Panc1 (cell line): ENCODE measurements at regions not wholly inside any gene's neighbourhood (a gene's known extent, or its start where the extent isn't known, plus 50 kb on each side); places are given as distances from the start of the nearest gene placed in this dataset.

Experiments
- ATAC-seq: fragments of 200-7000 bp; cut with Tn5 transposase; 2 replicates; pipeline ENCODE4 v1.9.1; 2020; ENCODE audit warnings: mild to moderate bottlenecking, moderate library complexity
- BruUV-seq: library from RNA; stranded (reverse); fragments of 400-500 nt; replicated peaks from 2 replicates; lab custom pipeline; 2021; lab: Mats Ljungman, UMichigan
- CTCF ChIA-PET: fragments of 300-600 bp; sonication (Branson Sonifier 250); formaldehyde crosslinking; loops from one replicate; lab custom pipeline; 2022; ENCODE audit warnings: antibody characterized with exemption; lab: Charles Lee
- POLR2A ChIA-PET: fragments of 300-600 bp; sonication (Branson Sonifier 250); formaldehyde crosslinking; loops from one replicate; lab custom pipeline; 2022; ENCODE audit warnings: antibody characterized with exemption; lab: Charles Lee
- DNase-seq: peaks from one replicate; pipeline ENCODE4 v3.0.0-alpha.2; 2010; ENCODE audit warnings: low read depth, low spot score
- H3K27ac ChIP-seq: 2 replicates; pipeline ENCODE4 v1.5.1; 2011; ENCODE audit warnings: mild to moderate bottlenecking, low read length, inconsistent platforms
- H3K27me3 ChIP-seq: fragments of 200-500 bp; sonication (Bioruptor generic); 2 replicates; pipeline ENCODE4 v1.6.0; 2014; ENCODE audit warnings: low read length, inconsistent platforms; ENCODE audit not compliant: control insufficient read depth, insufficient read depth
- H3K36me3 ChIP-seq: fragments of 200-500 bp; sonication (Bioruptor generic); 2 replicates; pipeline ENCODE4 v1.5.1; 2014; ENCODE audit warnings: inconsistent platforms, mild to moderate bottlenecking, low read length, moderate library complexity; ENCODE audit not compliant: control insufficient read depth, insufficient read depth
- H3K4me1 ChIP-seq: 2 replicates; pipeline ENCODE4 v1.5.1; 2011; ENCODE audit warnings: inconsistent platforms, mild to moderate bottlenecking, low read length, moderate library complexity; ENCODE audit not compliant: control insufficient read depth, insufficient read depth
- H3K4me3 ChIP-seq, 2 experiments: 2 replicates each; pipeline ENCODE4 v1.5.1; 2011 to 2012; ENCODE audit warnings: low read depth in 2 of 2, low read length in 2 of 2, mild to moderate bottlenecking in 2 of 2, inconsistent platforms in 1 of 2, moderate library complexity in 1 of 2
- H3K9me3 ChIP-seq: fragments of 200-500 bp; sonication (Bioruptor generic); 2 replicates; pipeline ENCODE4 v1.5.1; 2014; ENCODE audit warnings: low read depth, mild to moderate bottlenecking, inconsistent platforms, low read length, moderate library complexity; ENCODE audit not compliant: control insufficient read depth, insufficient read depth
- CTCF ChIP-seq: fragments of 450-650 bp; IDR thresholded peaks from 2 replicates; pipeline ENCODE4 v1.5.1; 2017; ENCODE audit warnings: mild to moderate bottlenecking
- POLR2AphosphoS5 ChIP-seq: IDR thresholded peaks from 2 replicates; pipeline ENCODE4 v1.6.1; 2012; ENCODE audit warnings: mild to moderate bottlenecking, low read depth, low read length, moderate library complexity
- REST ChIP-seq, 2 experiments: IDR thresholded peaks; 2 replicates each; pipeline ENCODE4 v1.6.1; 2011 to 2012; ENCODE audit warnings: low read depth in 2 of 2, control low read depth in 1 of 2, low read length in 1 of 2, mild to moderate bottlenecking in 1 of 2, moderate library complexity in 1 of 2; ENCODE audit not compliant: insufficient read depth in 1 of 2
- SIN3A ChIP-seq: IDR thresholded peaks from 2 replicates; pipeline ENCODE4 v1.6.1; 2012; ENCODE audit warnings: low read depth, mild to moderate bottlenecking, low read length, moderate library complexity, borderline replicate concordance; ENCODE audit not compliant: insufficient read depth
- TCF7L2 ChIP-seq: IDR thresholded peaks from 2 replicates; pipeline ENCODE4 v1.6.1; 2011; ENCODE audit warnings: mild to moderate bottlenecking, low read depth, low read length, inconsistent platforms
- in situ Hi-C: cut with HindIII; loops from 2 replicates; pipeline ENCODE4 v1.10.0; 2016; ENCODE audit warnings: low sequenced_read_pairs, low pct_unique_long_range_greater_than_20kb
- intact Hi-C: fragments of 100-400 bp; cut with micrococcal nuclease; formaldehyde crosslinking; loops from one replicate; pipeline ENCODE4 v1.10.0; 2022; ENCODE audit not compliant: unreplicated experiment

GRCh38 chr2:33913071-33913616 is 314.0 kb upstream of the FAM98A start:
- intact Hi-C loops = no loop called here
- CTCF ChIA-PET = no interaction called here

GRCh38 chr2:33911327-33911726 is 312.2 kb upstream of the FAM98A start:
- Histone ChIP-seq H3K4me3 (no peak overlapping the region), H3K27ac (no peak overlapping the region), H3K36me3 (no peaks in the 10 kb centered on the region), H3K27me3 (no peaks in the 10 kb centered on the region), H3K4me1 (no peaks in the 10 kb centered on the region), H3K9me3 (peaks cover 7% of the 10 kb centered on the region; the same call in 1 of the 2 replicates)
- in situ Hi-C loops = no loop called here
- no peak for TF ChIP-seq REST (IDR thresholded peaks at IDR 0.05; ENCODE audit: insufficient read depth in 1 of 2, low read depth in 2 of 2, low read length in 1 of 2)
- no peak for TF ChIP-seq TCF7L2
- TF ChIP-seq CTCF = no peak
- TF ChIP-seq SIN3A = no peak
- no peak for TF ChIP-seq POLR2AphosphoS5
- no TSS peak for BruUV-seq
- intact Hi-C loops = no loop called here
- no peak for ATAC-seq
- CTCF ChIA-PET = no interaction called here
- no peak for DNase-seq
- POLR2A ChIA-PET = no interaction called here

More at GRCh38 chr2:33913071-33913616, 314.0 kb upstream of the FAM98A start:
- Histone ChIP-seq H3K4me1 (no peaks in the 10 kb centered on the region), H3K9me3 (peaks cover 7% of the 10 kb centered on the region; the same call in 1 of the 2 replicates), H3K27ac (no peak overlapping the region), H3K36me3 (no peaks in the 10 kb centered on the region), H3K4me3 (no peak overlapping the region), H3K27me3 (no peaks in the 10 kb centered on the region)
- no peak for TF ChIP-seq REST (IDR thresholded peaks at IDR 0.05; ENCODE audit: insufficient read depth in 1 of 2, low read depth in 2 of 2, low read length in 1 of 2)
- TF ChIP-seq CTCF = no peak
- TF ChIP-seq TCF7L2 = no peak
- no peak for TF ChIP-seq POLR2AphosphoS5
- TF ChIP-seq SIN3A = no peak
- in situ Hi-C loops = no loop called here
- no TSS peak for BruUV-seq
- ATAC-seq = no peak
- no peak for DNase-seq
- POLR2A ChIA-PET = no interaction called here
